ENCODE measurements at regions not wholly inside any gene's neighbourhood (a gene's known extent, or its start where the extent isn't known, plus 50 kb on each side); places are given as distances from the start of the nearest gene placed in this dataset.

GRCh38 chr1:80918380-80918779 lies 882.4 kb upstream of the ADGRL2 start:
- Histone ChIP-seq H3K9me3 (ENCODE audit: control insufficient read depth in 3 of 3, low read length in 3 of 3) (no peaks in the 10 kb centered on the region), H3K4me1 (ENCODE audit: control insufficient read depth in 3 of 3, insufficient read depth in 3 of 3, low read length in 3 of 3) (no peaks in the 10 kb centered on the region), H3K9ac (ENCODE audit: low read depth in 1 of 3, low read length in 3 of 3) (no peak overlapping the region), H3K27ac (ENCODE audit: low read depth, low read length) (no peak overlapping the region), H3K36me3 (ENCODE audit: control insufficient read depth in 3 of 3, insufficient read depth in 3 of 3, low read length in 3 of 3) (no peaks in the 10 kb centered on the region), H3K27me3 (ENCODE audit: control insufficient read depth in 3 of 3, insufficient read depth in 3 of 3, low read length in 3 of 3) (no peaks in the 10 kb centered on the region), H3K4me3 (ENCODE audit: low read length in 3 of 3) (no peak overlapping the region)

DNA sequence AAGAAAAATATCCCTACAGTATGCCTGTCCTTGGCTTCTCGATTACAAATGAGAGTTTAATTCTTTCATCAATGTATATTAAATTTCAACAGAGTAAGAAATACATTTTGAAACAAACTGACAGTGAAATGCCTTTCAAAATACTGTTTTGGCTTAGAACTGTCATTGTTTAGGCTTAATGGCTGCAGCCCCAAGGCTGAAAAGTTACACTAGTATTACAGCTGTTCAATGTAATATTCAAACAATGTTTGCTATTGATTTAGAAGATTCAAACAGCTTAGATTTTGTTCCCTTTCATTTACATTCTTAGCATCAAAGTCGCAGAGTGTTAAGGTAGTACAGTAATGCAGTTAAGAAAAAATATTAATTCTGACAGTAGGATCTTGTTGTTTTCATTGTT lies 882.9 kb upstream of the ADGRL2 start:
- Histone ChIP-seq H3K27me3 (ENCODE audit: control insufficient read depth in 3 of 3, insufficient read depth in 3 of 3, low read length in 3 of 3) (no peaks in the 10 kb centered on the region), H3K9me3 (ENCODE audit: control insufficient read depth in 3 of 3, low read length in 3 of 3) (no peaks in the 10 kb centered on the region)

GRCh38 chr1:80917225-80917624 lies 883.5 kb upstream of the ADGRL2 start:
- Histone ChIP-seq H3K27ac (ENCODE audit: low read depth, low read length) (no peak overlapping the region), H3K9me3 (ENCODE audit: control insufficient read depth in 3 of 3, low read length in 3 of 3) (no peaks in the 10 kb centered on the region), H3K9ac (ENCODE audit: low read depth in 1 of 3, low read length in 3 of 3) (no peak overlapping the region), H3K4me3 (ENCODE audit: low read length in 3 of 3) (no peak overlapping the region), H3K36me3 (ENCODE audit: control insufficient read depth in 3 of 3, insufficient read depth in 3 of 3, low read length in 3 of 3) (no peaks in the 10 kb centered on the region), H3K4me1 (ENCODE audit: control insufficient read depth in 3 of 3, insufficient read depth in 3 of 3, low read length in 3 of 3) (no peaks in the 10 kb centered on the region), H3K27me3 (ENCODE audit: control insufficient read depth in 3 of 3, insufficient read depth in 3 of 3, low read length in 3 of 3) (no peaks in the 10 kb centered on the region)

More for the DNA sequence above, 882.9 kb upstream of the ADGRL2 start:
- Histone ChIP-seq H3K4me3 (ENCODE audit: low read length in 3 of 3) (no peak overlapping the region), H3K36me3 (ENCODE audit: control insufficient read depth in 3 of 3, insufficient read depth in 3 of 3, low read length in 3 of 3) (no peaks in the 10 kb centered on the region), H3K9ac (ENCODE audit: low read depth in 1 of 3, low read length in 3 of 3) (no peak overlapping the region), H3K27ac (ENCODE audit: low read depth, low read length) (no peak overlapping the region), H3K4me1 (ENCODE audit: control insufficient read depth in 3 of 3, insufficient read depth in 3 of 3, low read length in 3 of 3) (no peaks in the 10 kb centered on the region)

DNA sequence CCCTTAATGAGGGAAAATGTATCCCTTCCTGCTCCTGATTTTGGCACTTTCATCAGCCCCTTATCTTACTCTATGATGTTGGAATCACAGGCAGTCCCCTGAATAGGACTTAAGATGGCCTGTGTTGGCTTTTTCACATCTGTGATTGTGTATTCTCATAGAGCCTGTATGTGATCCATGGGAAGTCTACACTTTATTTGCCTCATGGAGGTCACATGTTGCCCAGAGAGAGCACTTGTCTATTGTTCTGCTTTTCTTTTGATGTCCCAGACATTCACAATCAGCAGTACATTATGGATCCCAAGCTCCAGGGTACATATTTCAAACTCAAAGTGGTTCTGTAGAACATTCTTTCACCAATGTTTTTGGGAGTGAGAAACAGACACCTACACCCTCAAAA lies 885.2 kb upstream of the ADGRL2 start:
- Histone ChIP-seq H3K9me3 (ENCODE audit: control insufficient read depth in 3 of 3, low read length in 3 of 3) (no peaks in the 10 kb centered on the region), H3K4me1 (ENCODE audit: control insufficient read depth in 3 of 3, insufficient read depth in 3 of 3, low read length in 3 of 3) (no peaks in the 10 kb centered on the region), H3K4me3 (ENCODE audit: low read length in 3 of 3) (no peak overlapping the region), H3K27me3 (ENCODE audit: control insufficient read depth in 3 of 3, insufficient read depth in 3 of 3, low read length in 3 of 3) (no peaks in the 10 kb centered on the region), H3K27ac (ENCODE audit: low read depth, low read length) (no peak overlapping the region), H3K36me3 (ENCODE audit: control insufficient read depth in 3 of 3, insufficient read depth in 3 of 3, low read length in 3 of 3) (no peaks in the 10 kb centered on the region), H3K9ac (ENCODE audit: low read depth in 1 of 3, low read length in 3 of 3) (no peak overlapping the region)

- Histone ChIP-seq H3K9ac (ENCODE audit: low read depth in 1 of 3, low read length in 3 of 3) (no peak overlapping the region), H3K27ac (ENCODE audit: low read depth, low read length) (no peak overlapping the region), H3K4me3 (ENCODE audit: low read length in 3 of 3) (no peak overlapping the region), H3K4me1 (ENCODE audit: control insufficient read depth in 3 of 3, insufficient read depth in 3 of 3, low read length in 3 of 3) (no peaks in the 10 kb centered on the region), H3K36me3 (ENCODE audit: control insufficient read depth in 3 of 3, insufficient read depth in 3 of 3, low read length in 3 of 3) (no peaks in the 10 kb centered on the region), H3K9me3 (ENCODE audit: control insufficient read depth in 3 of 3, low read length in 3 of 3) (no peaks in the 10 kb centered on the region), H3K27me3 (ENCODE audit: control insufficient read depth in 3 of 3, insufficient read depth in 3 of 3, low read length in 3 of 3) (no peaks in the 10 kb centered on the region)
These were observed 890.3 kb upstream of the ADGRL2 start for GRCh38 chr1:80910426-80910825.

GRCh38 chr1:80909172-80909784 lies 891.5 kb upstream of the ADGRL2 start:
- H3K9me3 ChIP-seq (ENCODE audit: control insufficient read depth in 3 of 3, low read length in 3 of 3) = no peaks in the 10 kb centered on the region
- no peaks in the 10 kb centered on the region for H3K27me3 ChIP-seq (ENCODE audit: control insufficient read depth in 3 of 3, insufficient read depth in 3 of 3, low read length in 3 of 3)
- no peak overlapping the region for H3K9ac ChIP-seq (ENCODE audit: low read depth in 1 of 3, low read length in 3 of 3)
- no peak overlapping the region for H3K27ac ChIP-seq (ENCODE audit: low read depth, low read length)
- H3K4me1 ChIP-seq (ENCODE audit: control insufficient read depth in 3 of 3, insufficient read depth in 3 of 3, low read length in 3 of 3) = no peaks in the 10 kb centered on the region
- no peak overlapping the region for H3K4me3 ChIP-seq (ENCODE audit: low read length in 3 of 3)
- H3K36me3 ChIP-seq (ENCODE audit: control insufficient read depth in 3 of 3, insufficient read depth in 3 of 3, low read length in 3 of 3) = no peaks in the 10 kb centered on the region

DNA sequence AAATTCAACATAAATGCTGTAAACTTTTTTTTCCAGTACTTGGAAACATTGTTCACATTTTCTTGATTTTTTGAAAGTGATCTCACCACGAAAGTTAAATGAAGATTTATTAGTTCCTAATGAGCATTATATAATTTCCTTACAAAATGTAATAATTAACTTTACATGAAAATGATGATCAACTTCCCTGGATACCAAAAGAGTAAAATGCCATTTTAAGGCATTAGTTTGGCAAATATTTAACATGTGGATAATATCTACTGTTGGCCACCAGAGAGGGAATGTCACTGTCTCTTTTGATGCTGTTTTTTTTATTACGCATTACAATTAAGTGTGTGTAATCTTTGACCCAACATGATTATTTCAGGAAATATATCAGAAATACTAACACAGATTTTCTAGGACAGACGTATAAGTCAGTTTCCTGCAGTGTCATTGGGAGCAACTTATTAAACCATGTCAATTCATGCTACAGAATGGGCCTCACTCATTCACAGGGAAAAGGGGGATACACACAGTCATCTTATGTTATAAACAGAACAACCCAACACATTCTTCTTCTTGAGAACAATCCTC lies 903.9 kb upstream of the ADGRL2 start:
- no peaks in the 10 kb centered on the region for H3K4me1 ChIP-seq (ENCODE audit: control insufficient read depth in 3 of 3, insufficient read depth in 3 of 3, low read length in 3 of 3)

GRCh38 chr1:80894921-80895320 lies 905.8 kb upstream of the ADGRL2 start:
- Histone ChIP-seq H3K36me3 (ENCODE audit: control insufficient read depth in 3 of 3, insufficient read depth in 3 of 3, low read length in 3 of 3) (no peaks in the 10 kb centered on the region), H3K4me1 (ENCODE audit: control insufficient read depth in 3 of 3, insufficient read depth in 3 of 3, low read length in 3 of 3) (no peaks in the 10 kb centered on the region), H3K9ac (ENCODE audit: low read depth in 1 of 3, low read length in 3 of 3) (no peak overlapping the region), H3K4me3 (ENCODE audit: low read length in 3 of 3) (no peak overlapping the region), H3K27me3 (ENCODE audit: control insufficient read depth in 3 of 3, insufficient read depth in 3 of 3, low read length in 3 of 3) (no peaks in the 10 kb centered on the region), H3K27ac (ENCODE audit: low read depth, low read length) (no peak overlapping the region), H3K9me3 (ENCODE audit: control insufficient read depth in 3 of 3, low read length in 3 of 3) (no peaks in the 10 kb centered on the region)

More for the DNA sequence above, 903.9 kb upstream of the ADGRL2 start:
- Histone ChIP-seq H3K27me3 (ENCODE audit: control insufficient read depth in 3 of 3, insufficient read depth in 3 of 3, low read length in 3 of 3) (no peaks in the 10 kb centered on the region), H3K9ac (ENCODE audit: low read depth in 1 of 3, low read length in 3 of 3) (no peak overlapping the region), H3K27ac (ENCODE audit: low read depth, low read length) (no peak overlapping the region), H3K9me3 (ENCODE audit: control insufficient read depth in 3 of 3, low read length in 3 of 3) (no peaks in the 10 kb centered on the region), H3K4me3 (ENCODE audit: low read length in 3 of 3) (no peak overlapping the region), H3K36me3 (ENCODE audit: control insufficient read depth in 3 of 3, insufficient read depth in 3 of 3, low read length in 3 of 3) (no peaks in the 10 kb centered on the region)

DNA sequence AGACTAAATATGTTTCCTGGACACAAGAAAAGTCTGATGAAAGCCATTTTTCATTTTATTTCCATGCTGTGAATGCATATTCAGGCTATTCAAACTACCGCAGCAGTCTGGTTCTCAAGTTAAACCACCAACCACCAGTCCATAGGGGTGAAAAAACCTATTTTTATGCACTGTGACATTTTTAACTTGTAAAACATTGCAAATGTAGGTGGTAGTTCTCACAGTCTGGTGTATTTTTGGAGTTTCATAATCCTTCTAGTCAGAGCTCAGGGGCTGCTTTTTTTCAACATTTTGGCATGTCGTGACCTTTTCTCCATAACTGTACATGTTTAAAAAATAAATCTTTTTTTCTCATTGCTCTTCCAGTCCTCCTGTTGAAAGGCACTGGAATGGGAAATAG lies 907.6 kb upstream of the ADGRL2 start:
- Histone ChIP-seq H3K4me3 (ENCODE audit: low read length in 3 of 3) (no peak overlapping the region), H3K36me3 (ENCODE audit: control insufficient read depth in 3 of 3, insufficient read depth in 3 of 3, low read length in 3 of 3) (no peaks in the 10 kb centered on the region), H3K27ac (ENCODE audit: low read depth, low read length) (no peak overlapping the region), H3K9me3 (ENCODE audit: control insufficient read depth in 3 of 3, low read length in 3 of 3) (no peaks in the 10 kb centered on the region), H3K4me1 (ENCODE audit: control insufficient read depth in 3 of 3, insufficient read depth in 3 of 3, low read length in 3 of 3) (no peaks in the 10 kb centered on the region), H3K27me3 (ENCODE audit: control insufficient read depth in 3 of 3, insufficient read depth in 3 of 3, low read length in 3 of 3) (no peaks in the 10 kb centered on the region), H3K9ac (ENCODE audit: low read depth in 1 of 3, low read length in 3 of 3) (no peak overlapping the region)

- Histone ChIP-seq H3K4me1 (ENCODE audit: control insufficient read depth in 3 of 3, insufficient read depth in 3 of 3, low read length in 3 of 3) (no peaks in the 10 kb centered on the region), H3K36me3 (ENCODE audit: control insufficient read depth in 3 of 3, insufficient read depth in 3 of 3, low read length in 3 of 3) (no peaks in the 10 kb centered on the region), H3K9ac (ENCODE audit: low read depth in 1 of 3, low read length in 3 of 3) (no peak overlapping the region), H3K9me3 (ENCODE audit: control insufficient read depth in 3 of 3, low read length in 3 of 3) (no peaks in the 10 kb centered on the region), H3K27ac (ENCODE audit: low read depth, low read length) (no peak overlapping the region), H3K27me3 (ENCODE audit: control insufficient read depth in 3 of 3, insufficient read depth in 3 of 3, low read length in 3 of 3) (no peaks in the 10 kb centered on the region), H3K4me3 (ENCODE audit: low read length in 3 of 3) (no peak overlapping the region)
These were observed 908.2 kb upstream of the ADGRL2 start for GRCh38 chr1:80892539-80892938.
